HepG2 (cell line): ENCODE measurements at regions not wholly inside any gene's neighbourhood (a gene's known extent, or its start where the extent isn't known, plus 50 kb on each side); places are given as distances from the start of the nearest gene placed in this dataset.

Experiments
- ATAC-seq: fragments of 200-7000 bp; cut with Tn5 transposase; 3 replicates; pipeline ENCODE4 v1.9.1; 2020; ENCODE audit warnings: mild to moderate bottlenecking, moderate library complexity
- BruUV-seq: library from RNA; stranded (reverse); fragments of 400-500 nt; replicated peaks from 2 replicates; lab custom pipeline; 2021; lab: Mats Ljungman, UMichigan
- CTCF ChIA-PET: fragments of 300-600 bp; formaldehyde crosslinking; extraction: SDS; loops from one replicate; lab custom pipeline; 2021; ENCODE audit warnings: low total read pairs, inconsistent platforms, low intra/inter-chr PET ratio; lab: Yijun Ruan, JAX
- POLR2A ChIA-PET: fragments of 350-600 bp; sonication (Branson Sonifier 250); formaldehyde crosslinking; loops from one replicate; lab custom pipeline; 2020; ENCODE audit warnings: antibody characterized with exemption, inconsistent platforms; lab: Yijun Ruan, JAX
- DNase-seq: peaks from one replicate; pipeline ENCODE4 v3.0.0-alpha.2; 2015; ENCODE audit warnings: low spot score
- FAIRE-seq: peaks from 3 replicates; lab custom pipeline; 2011; peaks lifted over from hg19 to GRCh38; lab: Jason Lieb, UNC
- H2AFZ ChIP-seq: one replicate; pipeline ENCODE4 v1.6.1; 2011; ENCODE audit warnings: low read length, inconsistent platforms
- H3K27ac ChIP-seq: fragments of 300-600 bp; 3 replicates; pipeline ENCODE4 v1.8.0; 2011; ENCODE audit warnings: mixed run types, mild to moderate bottlenecking, mixed read lengths, low read length, inconsistent platforms; ENCODE audit not compliant: insufficient read depth; ENCODE audit errors: extremely low read length
- H3K27me3 ChIP-seq, 2 experiments: fragments of 200-600 bp in 1 of 2; 2 replicates in 1 of 2; 3 replicates in 1 of 2; pipeline versions ENCODE4 v1.6.0 to v1.8.0; 2011; ENCODE audit warnings: low read length in 2 of 2, mild to moderate bottlenecking in 2 of 2, moderate library complexity in 2 of 2, inconsistent platforms in 1 of 2; ENCODE audit not compliant: insufficient read depth in 2 of 2, control insufficient read depth in 1 of 2
- H3K36me3 ChIP-seq, 2 experiments: fragments of 200-600 bp in 1 of 2; replicated peaks in 1 of 2; 2 replicates in 1 of 2; 3 replicates in 1 of 2; pipeline versions ENCODE4 v1.5.1 to v1.8.0; 2011; ENCODE audit warnings: low read length in 2 of 2, inconsistent platforms in 1 of 2; ENCODE audit not compliant: insufficient read depth in 2 of 2, control insufficient read depth in 1 of 2
- H3K4me1 ChIP-seq: 2 replicates; pipeline ENCODE4 v1.5.1; 2012; ENCODE audit warnings: low read length, inconsistent platforms; ENCODE audit not compliant: insufficient read depth
- H3K4me2 ChIP-seq: 2 replicates; pipeline ENCODE4 v1.6.0; 2011; ENCODE audit warnings: low read depth, low read length, inconsistent platforms
- H3K4me3 ChIP-seq, 3 experiments: fragments of 200-600 bp in 1 of 3; sonication (generic), shearing (Covaris generic) in 1 of 3; replicated peaks in 1 of 3; 2 replicates each; pipeline ENCODE4 v1.5.1; 2011 to 2016; ENCODE audit warnings: low read length in 3 of 3, inconsistent platforms in 2 of 3, low read depth in 2 of 3, mild to moderate bottlenecking in 2 of 3, control low read depth in 1 of 3, mixed read lengths in 1 of 3; ENCODE audit not compliant: insufficient read depth in 1 of 3
- H3K79me2 ChIP-seq: one replicate; pipeline ENCODE4 v1.6.1; 2011; ENCODE audit warnings: low read length, inconsistent platforms; ENCODE audit not compliant: insufficient read depth
- H3K9ac ChIP-seq: 2 replicates; pipeline ENCODE4 v1.6.0; 2011; ENCODE audit warnings: mild to moderate bottlenecking, low read depth, low read length, inconsistent platforms; ENCODE audit not compliant: insufficient read depth
- H3K9me3 ChIP-seq: 2 replicates; pipeline ENCODE4 v1.5.1; 2012; ENCODE audit warnings: mild to moderate bottlenecking, low read length
- H4K20me1 ChIP-seq: 2 replicates; pipeline ENCODE4 v1.6.0; 2011; ENCODE audit warnings: inconsistent platforms, mild to moderate bottlenecking, low read length, moderate library complexity; ENCODE audit not compliant: insufficient read depth
- AHR ChIP-seq: IDR thresholded peaks from 2 replicates; pipeline ENCODE4 v1.6.1; 2018; ENCODE audit warnings: missing genetic modification reagents, missing compliant biosample characterization
- ATF6 ChIP-seq: sonication (generic); formaldehyde crosslinking; conservative IDR thresholded peaks from 2 replicates; pipeline ENCODE4 v1.4.0; 2020; ENCODE audit warnings: missing genetic modification reagents
- CBX1 ChIP-seq: IDR thresholded peaks from one replicate; pipeline ENCODE4 v1.6.1; 2016; ENCODE audit warnings: antibody characterized with exemption, low read depth
- GPBP1L1 ChIP-seq: sonication (generic); formaldehyde crosslinking; IDR thresholded peaks from 2 replicates; pipeline ENCODE4 v1.5.0; 2020; ENCODE audit warnings: mild to moderate bottlenecking, missing genetic modification reagents
- KDM3A ChIP-seq: IDR thresholded peaks from 2 replicates; pipeline ENCODE4 v1.6.1; 2018; ENCODE audit warnings: low read depth, missing compliant biosample characterization
- LCORL ChIP-seq, 2 experiments: fragments of 450-650 bp in 1 of 2; sonication (generic) in 1 of 2; formaldehyde crosslinking in 1 of 2; IDR thresholded peaks; 2 replicates each; pipeline versions ENCODE4 v1.5.0 to v1.6.1; 2017 to 2020; ENCODE audit warnings: antibody characterized with exemption in 1 of 2, missing genetic modification reagents in 1 of 2
- MYPOP ChIP-seq: sonication (generic); formaldehyde crosslinking; IDR thresholded peaks from 2 replicates; pipeline ENCODE4 v1.8.1; 2023; ENCODE audit warnings: mild to moderate bottlenecking, moderate library complexity, missing genetic modification reagents
- NR2C2 ChIP-seq: sonication (generic); formaldehyde crosslinking; IDR thresholded peaks from 2 replicates; pipeline ENCODE4 v1.4.0; 2020; ENCODE audit warnings: missing genetic modification reagents, mild to moderate bottlenecking, moderate library complexity, borderline replicate concordance
- RBAK ChIP-seq: sonication (generic); formaldehyde crosslinking; IDR thresholded peaks from 2 replicates; pipeline ENCODE4 v1.5.1; 2020; ENCODE audit warnings: mild to moderate bottlenecking, missing genetic modification reagents
- SUZ12 ChIP-seq: fragments of 150-350 bp; IDR thresholded peaks from 2 replicates; pipeline ENCODE4 v1.6.1; 2014; ENCODE audit warnings: low read depth, low read length
- TFAP4 ChIP-seq: sonication (generic); IDR thresholded peaks from 2 replicates; pipeline ENCODE4 v1.6.1; 2016; ENCODE audit warnings: low read depth, borderline replicate concordance
- ZNF143 ChIP-seq: sonication (generic); formaldehyde crosslinking; IDR thresholded peaks from 2 replicates; pipeline ENCODE4 v1.4.0; 2020; ENCODE audit warnings: missing genetic modification reagents
- ZNF329 ChIP-seq: sonication (generic); formaldehyde crosslinking; IDR thresholded peaks from 2 replicates; pipeline ENCODE4 v1.9.0; 2021; ENCODE audit warnings: low read depth, mild to moderate bottlenecking, missing genetic modification reagents
- ZNF430 ChIP-seq: sonication (generic); formaldehyde crosslinking; IDR thresholded peaks from 2 replicates; pipeline ENCODE4 v1.9.0; 2021; ENCODE audit warnings: mild to moderate bottlenecking, missing genetic modification reagents
- ZNF451 ChIP-seq: sonication (generic); formaldehyde crosslinking; IDR thresholded peaks from 2 replicates; pipeline ENCODE4 v1.5.0; 2020; ENCODE audit warnings: mild to moderate bottlenecking, missing genetic modification reagents
- ZNF530 ChIP-seq: sonication (generic); formaldehyde crosslinking; IDR thresholded peaks from 2 replicates; pipeline ENCODE4 v1.5.0; 2020; ENCODE audit warnings: low read depth, mild to moderate bottlenecking, missing genetic modification reagents
- ZNF552 ChIP-seq: sonication (generic); formaldehyde crosslinking; IDR thresholded peaks from 2 replicates; pipeline ENCODE4 v1.9.0; 2022; ENCODE audit warnings: missing genetic modification reagents, mild to moderate bottlenecking, borderline replicate concordance
- ZNF567 ChIP-seq: sonication (generic); formaldehyde crosslinking; IDR thresholded peaks from 2 replicates; pipeline ENCODE4 v1.8.1; 2023; ENCODE audit warnings: mild to moderate bottlenecking, missing genetic modification reagents, borderline replicate concordance
- ZNF775 ChIP-seq: sonication (generic); formaldehyde crosslinking; IDR thresholded peaks from 2 replicates; pipeline ENCODE4 v1.4.0; 2020; ENCODE audit warnings: missing genetic modification reagents, mild to moderate bottlenecking, moderate library complexity, borderline replicate concordance
- ZNF777 ChIP-seq: sonication (generic); formaldehyde crosslinking; IDR thresholded peaks from 2 replicates; pipeline ENCODE4 v1.4.0; 2020; ENCODE audit warnings: missing genetic modification reagents
- ZSCAN30 ChIP-seq: sonication (generic); formaldehyde crosslinking; IDR thresholded peaks from 2 replicates; pipeline ENCODE4 v1.5.0; 2020; ENCODE audit warnings: mild to moderate bottlenecking, missing genetic modification reagents
- WGBS: methylation state at CpG from one replicate; pipeline ENCODE4 v1.1.6; 2017; ENCODE audit warnings: low lambda C conversion rate; 5-methylcytosine and 5-hydroxymethylcytosine counted together
- in situ Hi-C: cut with HindIII; loops from 2 replicates; pipeline ENCODE4 v1.10.0; 2017; ENCODE audit warnings: low pct_unique_long_range_greater_than_20kb; ENCODE audit not compliant: extremely low pct_ligation_motif_present
- intact Hi-C: fragments of 100-400 bp; cut with micrococcal nuclease; formaldehyde crosslinking; loops from one replicate; pipeline ENCODE4 v1.10.0; 2022; ENCODE audit not compliant: unreplicated experiment

- TF ChIP-seq ZNF430 (CRISPR knock-in tag) (no peak), ZNF777 (no peak), LCORL (IDR thresholded peaks at IDR 0.05) (no peak), LCORL (CRISPR knock-in tag; IDR thresholded peaks at IDR 0.05) (no peak), ZNF552 (CRISPR knock-in tag) (no peak), GPBP1L1 (CRISPR knock-in tag) (no peak), ZNF775 (CRISPR knock-in tag) (no peak)
- TF ChIP-seq, all 625 proteins: peak for 0
Observed at GRCh38 chr20:24139846-24140245, 151.3 kb upstream of the GGTLC1 start (continued).

- Histone ChIP-seq H3K4me1 (no peaks in the 10 kb centered on the region), H2AFZ (no peak overlapping the region), H3K9ac (no peak overlapping the region), H3K36me3 (no peaks in the 10 kb centered on the region), H3K27me3 (peaks cover 4 to 11% of the 10 kb centered on the region in 2 experiments; a peak in 1 of 5 replicates), H3K79me2 (no peaks in the 10 kb centered on the region), H3K4me2 (no peak overlapping the region), H3K27ac (no peak overlapping the region), H4K20me1 (no peaks in the 10 kb centered on the region), H3K9me3 (no peaks in the 10 kb centered on the region), H3K4me3 (no peak overlapping the region)
- DNase-seq (no peak), FAIRE-seq (no peak), ATAC-seq (no peak)
- BruUV-seq: no TSS peak
- CTCF ChIA-PET: no interaction called here
- intact Hi-C loops (no loop called here), in situ Hi-C loops (no loop called here)
- 0% methylated on average over 2 of the region's 2 CpGs for WGBS
- POLR2A ChIA-PET: no interaction called here
- TF ChIP-seq ZNF451 (CRISPR knock-in tag) (no peak), CBX1 (no peak), AHR (no peak), ZSCAN30 (CRISPR knock-in tag) (no peak), ZNF143 (CRISPR knock-in tag) (no peak), NR2C2 (no peak), KDM3A (no peak), MYPOP (CRISPR knock-in tag) (no peak), SUZ12 (no peak), ZNF530 (CRISPR knock-in tag) (no peak), ATF6 (CRISPR knock-in tag) (no peak), ZNF329 (CRISPR knock-in tag) (no peak), TFAP4 (no peak), ZNF777 (no peak), ZNF567 (CRISPR knock-in tag) (no peak), RBAK (no peak)
Observed at GRCh38 chr20:24138951-24139350, 150.4 kb upstream of the GGTLC1 start.
